Colonic mucosa (tissue), 4 donors: ENCODE measurements at regions not wholly inside any gene's neighbourhood (a gene's known extent, or its start where the extent isn't known, plus 50 kb on each side); places are given as distances from the start of the nearest gene placed in this dataset.

Experiments
- DNase-seq: peaks from one replicate; pipeline ENCODE4 v3.0.0-alpha.2; 2020
- H3K27ac ChIP-seq: fragments of 200-600 bp; one replicate; pipeline ENCODE4 v1.8.0; 2021
- H3K27me3 ChIP-seq: fragments of 200-600 bp; one replicate; pipeline ENCODE4 v1.8.0; 2021
- H3K36me3 ChIP-seq: fragments of 200-600 bp; one replicate; pipeline ENCODE4 v1.8.0; 2021
- H3K4me1 ChIP-seq: fragments of 200-600 bp; one replicate; pipeline ENCODE4 v1.8.0; 2021; ENCODE audit warnings: mild to moderate bottlenecking
- H3K4me3 ChIP-seq: fragments of 200-600 bp; one replicate; pipeline ENCODE4 v1.8.0; 2021
- H3K9ac ChIP-seq, 2 donors: one replicate each; pipeline ENCODE4 v1.7.0; 2013; ENCODE audit warnings: control low read depth in 2 of 2, low read depth in 2 of 2, low read length in 2 of 2
- H3K9me3 ChIP-seq: fragments of 200-600 bp; one replicate; pipeline ENCODE4 v1.8.0; 2021
- intact Hi-C: fragments of 100-400 bp; cut with DNase I; formaldehyde crosslinking; loops from one replicate; pipeline ENCODE4 v1.14.1; 2022
- TF ChIP-seq, protein P1 (sequence below): fragments of 200-600 bp; IDR thresholded peaks from one replicate; pipeline ENCODE4 v1.8.0; 2022; ENCODE audit warnings: antibody characterized with exemption, mild to moderate bottlenecking
- donor health status: healthy.
- donor health status: DM: no; HTN: no; CAD: no.
- donor health status: DM: no; HTN: no; CAD: no.

DNA sequence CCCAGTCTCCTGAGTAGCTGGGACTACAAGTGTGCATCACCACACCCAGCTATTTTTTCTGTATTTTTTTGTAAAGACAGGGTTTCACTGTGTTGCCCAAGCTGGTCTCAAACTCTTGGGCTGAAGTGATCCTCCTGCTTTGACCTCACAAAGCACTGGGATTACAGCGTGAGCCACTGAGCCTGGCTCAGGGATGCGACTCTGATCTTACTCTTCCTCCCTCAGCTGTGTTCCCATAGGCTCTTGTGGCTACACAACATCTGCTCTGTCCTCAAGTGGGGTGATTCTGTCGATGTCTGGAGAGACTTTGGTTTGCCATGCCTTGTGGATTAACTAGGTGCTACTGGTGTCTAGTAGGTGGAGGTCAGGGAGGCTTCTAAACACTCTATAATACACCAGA, 127.0 kb upstream of the SERPIND1 start:
- TF ChIP-seq, protein P1, sequence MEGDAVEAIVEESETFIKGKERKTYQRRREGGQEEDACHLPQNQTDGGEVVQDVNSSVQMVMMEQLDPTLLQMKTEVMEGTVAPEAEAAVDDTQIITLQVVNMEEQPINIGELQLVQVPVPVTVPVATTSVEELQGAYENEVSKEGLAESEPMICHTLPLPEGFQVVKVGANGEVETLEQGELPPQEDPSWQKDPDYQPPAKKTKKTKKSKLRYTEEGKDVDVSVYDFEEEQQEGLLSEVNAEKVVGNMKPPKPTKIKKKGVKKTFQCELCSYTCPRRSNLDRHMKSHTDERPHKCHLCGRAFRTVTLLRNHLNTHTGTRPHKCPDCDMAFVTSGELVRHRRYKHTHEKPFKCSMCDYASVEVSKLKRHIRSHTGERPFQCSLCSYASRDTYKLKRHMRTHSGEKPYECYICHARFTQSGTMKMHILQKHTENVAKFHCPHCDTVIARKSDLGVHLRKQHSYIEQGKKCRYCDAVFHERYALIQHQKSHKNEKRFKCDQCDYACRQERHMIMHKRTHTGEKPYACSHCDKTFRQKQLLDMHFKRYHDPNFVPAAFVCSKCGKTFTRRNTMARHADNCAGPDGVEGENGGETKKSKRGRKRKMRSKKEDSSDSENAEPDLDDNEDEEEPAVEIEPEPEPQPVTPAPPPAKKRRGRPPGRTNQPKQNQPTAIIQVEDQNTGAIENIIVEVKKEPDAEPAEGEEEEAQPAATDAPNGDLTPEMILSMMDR: no peak
- no peaks in the 10 kb centered on the region for H3K4me1 ChIP-seq
- H3K36me3 ChIP-seq: no peaks in the 10 kb centered on the region
- H3K4me3 ChIP-seq: no peak overlapping the region
- H3K9ac ChIP-seq: no peak overlapping the region
- intact Hi-C loops: no loop called here
- no peak overlapping the region for H3K27ac ChIP-seq
- H3K9me3 ChIP-seq: no peaks in the 10 kb centered on the region
- H3K27me3 ChIP-seq: no peaks in the 10 kb centered on the region
- DNase-seq: no peak

DNA sequence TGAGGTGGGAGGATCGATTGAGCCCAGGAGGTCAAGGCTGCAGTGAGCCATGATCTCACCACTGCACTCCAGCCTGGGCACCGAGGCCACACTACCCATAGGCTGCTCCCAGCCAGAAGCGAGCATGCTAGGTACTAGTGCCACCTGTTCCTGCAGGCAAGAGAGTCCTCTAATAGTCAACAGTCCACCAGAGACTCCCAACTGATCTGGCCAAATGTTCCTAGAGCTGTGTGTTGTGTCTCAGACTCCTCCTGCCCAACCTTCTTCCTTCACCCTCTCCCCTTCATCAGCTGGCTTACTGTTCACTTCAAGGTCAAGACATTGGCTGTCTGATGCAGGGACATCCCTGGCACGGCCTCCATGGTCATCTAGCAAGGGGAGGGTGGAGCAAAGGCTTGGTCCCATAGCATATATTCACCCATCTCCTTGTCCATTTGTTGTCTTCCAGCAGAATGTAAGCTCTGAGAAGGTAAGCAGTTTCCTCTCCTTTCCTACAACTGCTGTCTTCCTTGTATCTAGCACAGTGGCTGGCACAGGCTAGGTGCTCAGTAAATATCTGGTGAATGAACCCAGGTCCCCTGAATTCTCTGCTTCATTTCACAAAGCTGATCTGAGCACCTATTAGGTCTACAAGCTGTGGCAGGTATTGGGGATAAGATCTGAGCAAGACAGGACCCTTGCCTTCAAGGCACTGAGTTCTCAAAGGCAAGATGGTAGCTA, 126.2 kb upstream of the SERPIND1 start:
- no peaks in the 10 kb centered on the region for H3K4me1 ChIP-seq
- no peak for DNase-seq
- H3K27me3 ChIP-seq: no peaks in the 10 kb centered on the region
- H3K9me3 ChIP-seq: no peaks in the 10 kb centered on the region
- H3K27ac ChIP-seq: no peak overlapping the region
- no peaks in the 10 kb centered on the region for H3K36me3 ChIP-seq
- no peak overlapping the region for H3K4me3 ChIP-seq
- H3K9ac ChIP-seq: no peak overlapping the region
- intact Hi-C loops: no loop called here
- TF ChIP-seq, protein P1: no peak

GRCh38 chr22:20648306-20648903, 125.5 kb upstream of the SERPIND1 start:
- no peak overlapping the region for H3K27ac ChIP-seq
- H3K27me3 ChIP-seq: no peaks in the 10 kb centered on the region
- no peaks in the 10 kb centered on the region for H3K36me3 ChIP-seq
- no peak for DNase-seq
- TF ChIP-seq, protein P1: no peak
- H3K4me1 ChIP-seq: no peaks in the 10 kb centered on the region
- no peaks in the 10 kb centered on the region for H3K9me3 ChIP-seq
- H3K4me3 ChIP-seq: no peak overlapping the region
- intact Hi-C loops: no loop called here
- no peak overlapping the region for H3K9ac ChIP-seq

DNA sequence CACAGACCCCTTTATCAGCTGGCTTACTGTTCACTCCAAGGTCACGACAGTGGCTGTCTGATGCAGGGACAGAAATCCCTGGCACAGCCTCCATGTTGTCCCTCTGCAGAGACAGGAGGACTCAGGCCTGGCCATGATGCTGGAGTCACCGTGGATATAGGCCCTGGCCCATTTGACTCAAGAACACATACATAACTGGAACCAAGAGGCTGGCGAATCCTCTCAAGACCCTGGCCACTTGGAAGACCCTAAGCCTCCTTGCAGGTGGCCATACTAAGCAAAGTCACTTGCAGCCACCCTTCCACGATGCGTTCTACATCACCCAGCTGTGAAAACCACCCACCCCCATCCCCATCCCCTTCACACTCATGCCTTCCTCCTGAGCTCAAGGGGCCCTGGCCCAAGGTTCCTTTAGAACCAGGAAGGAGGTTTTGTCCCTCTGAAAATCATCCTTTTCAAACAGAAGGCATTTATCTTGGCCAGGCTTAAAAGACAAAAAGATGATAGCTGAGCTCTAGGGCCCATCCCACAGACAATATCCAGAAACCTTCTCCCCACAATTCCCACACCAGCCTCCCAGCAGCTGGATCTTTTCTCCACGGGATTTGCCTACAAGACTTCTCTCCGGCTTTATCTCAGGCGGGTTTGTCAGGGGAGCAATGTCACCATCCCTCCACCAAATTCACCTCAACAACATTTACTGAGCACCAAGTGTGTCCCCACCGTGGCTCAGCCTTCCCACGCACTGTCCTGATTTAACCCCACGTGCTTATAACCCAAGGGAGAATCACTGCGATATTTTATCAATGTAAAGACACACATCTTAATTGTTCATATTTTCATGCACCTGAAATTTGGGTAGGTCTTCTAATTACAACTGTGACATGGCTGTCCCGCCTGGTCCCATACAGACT, 123.4 kb upstream of the SERPIND1 start:
- Histone ChIP-seq H3K4me3 (no peak overlapping the region), H3K27me3 (no peaks in the 10 kb centered on the region), H3K36me3 (no peaks in the 10 kb centered on the region), H3K4me1 (no peaks in the 10 kb centered on the region), H3K27ac (no peak overlapping the region), H3K9me3 (no peaks in the 10 kb centered on the region), H3K9ac (no peak overlapping the region)
- intact Hi-C loops: no loop called here
- TF ChIP-seq, protein P1: no peak
- DNase-seq: no peak

- intact Hi-C loops: no loop called here
- TF ChIP-seq, protein P1: no peak
- no peaks in the 10 kb centered on the region for H3K4me1 ChIP-seq
- H3K9ac ChIP-seq: no peak overlapping the region
- H3K36me3 ChIP-seq: no peaks in the 10 kb centered on the region
- DNase-seq: no peak
- H3K27me3 ChIP-seq: no peaks in the 10 kb centered on the region
- H3K4me3 ChIP-seq: no peak overlapping the region
- no peak overlapping the region for H3K27ac ChIP-seq
- H3K9me3 ChIP-seq: no peaks in the 10 kb centered on the region
Observed at GRCh38 chr22:20651286-20651685, 122.6 kb upstream of the SERPIND1 start.
